IMR-90 (cell line): ENCODE measurements at regions not wholly inside any gene's neighbourhood (a gene's known extent, or its start where the extent isn't known, plus 50 kb on each side); places are given as distances from the start of the nearest gene placed in this dataset.

Experiments used
- ATAC-seq: fragments of 200-7000 bp; cut with Tn5 transposase; 2 replicates; pipeline ENCODE4 v1.9.1; 2020; ENCODE audit warnings: low read depth, mild to moderate bottlenecking, moderate library complexity
- BruUV-seq: library from RNA; stranded (reverse); fragments of 400-500 nt; replicated peaks from 2 replicates; lab custom pipeline; 2021; lab: Mats Ljungman, UMichigan
- CTCF ChIA-PET: fragments of 300-600 bp; formaldehyde crosslinking; extraction: SDS; loops from one replicate; lab custom pipeline; 2021; ENCODE audit warnings: antibody characterized with exemption; lab: Yijun Ruan, JAX
- POLR2A ChIA-PET: fragments of 300-600 bp; sonication (Branson Sonifier 250); formaldehyde crosslinking; loops from one replicate; lab custom pipeline; 2022; ENCODE audit warnings: antibody characterized with exemption; ENCODE audit not compliant: unreplicated experiment; lab: Charles Lee
- DNase-seq: peaks from one replicate; pipeline ENCODE4 v3.0.0; 2013
- H2AFZ ChIP-seq: replicated peaks from 2 replicates; pipeline ENCODE3; 2013; ENCODE audit warnings: low read length, mild to moderate bottlenecking; ENCODE audit not compliant: poor library complexity
- H2AK5ac ChIP-seq: 2 replicates; pipeline ENCODE4 v1.6.1; 2013; ENCODE audit warnings: low read depth, low read length, inconsistent platforms
- H2AK9ac ChIP-seq: replicated peaks from 2 replicates; pipeline ENCODE3; 2013; ENCODE audit warnings: mild to moderate bottlenecking, low read depth, low read length, moderate library complexity; ENCODE audit not compliant: poor library complexity
- H2BK120ac ChIP-seq: 2 replicates; pipeline ENCODE4 v1.6.1; 2013; ENCODE audit warnings: low read depth, low read length, inconsistent platforms
- H2BK15ac ChIP-seq: 3 replicates; pipeline ENCODE4 v1.6.1; 2013; ENCODE audit warnings: low read depth, low read length, inconsistent platforms
- H2BK20ac ChIP-seq: 2 replicates; pipeline ENCODE4 v1.6.1; 2013; ENCODE audit warnings: low read depth, mild to moderate bottlenecking, inconsistent platforms, low read length, moderate library complexity
- H2BK5ac ChIP-seq: 2 replicates; pipeline ENCODE4 v1.6.1; 2013; ENCODE audit warnings: mild to moderate bottlenecking, low read depth, low read length, inconsistent platforms; ENCODE audit not compliant: poor library complexity, severe bottlenecking
- H3K14ac ChIP-seq: replicated peaks from 2 replicates; pipeline ENCODE4 v1.6.1; 2013; ENCODE audit warnings: low read depth, low read length, inconsistent platforms
- H3K18ac ChIP-seq: 2 replicates; pipeline ENCODE4 v1.6.1; 2013; ENCODE audit warnings: low read depth, low read length, control low read depth
- H3K23ac ChIP-seq: 2 replicates; pipeline ENCODE4 v1.6.1; 2013; ENCODE audit warnings: low read depth, low read length, inconsistent platforms
- H3K27ac ChIP-seq: 2 replicates; pipeline ENCODE4 v1.5.1; 2013; ENCODE audit warnings: mild to moderate bottlenecking, control low read depth, low read length; ENCODE audit not compliant: insufficient read depth
- H3K27me3 ChIP-seq: 2 replicates; pipeline ENCODE4 v1.6.1; 2013; ENCODE audit warnings: low read length; ENCODE audit not compliant: control insufficient read depth, insufficient read depth
- H3K36me3 ChIP-seq: 2 replicates; pipeline ENCODE4 v1.6.1; 2013; ENCODE audit warnings: low read length, mixed read lengths; ENCODE audit not compliant: control insufficient read depth, insufficient read depth
- H3K4ac ChIP-seq: 2 replicates; pipeline ENCODE4 v1.6.1; 2013; ENCODE audit warnings: low read depth, low read length, inconsistent platforms
- H3K4me1 ChIP-seq: 2 replicates; pipeline ENCODE4 v1.6.1; 2013; ENCODE audit warnings: low read length, mixed read lengths; ENCODE audit not compliant: control insufficient read depth, insufficient read depth
- H3K4me2 ChIP-seq: 2 replicates; pipeline ENCODE4 v1.6.1; 2013; ENCODE audit warnings: low read depth, mild to moderate bottlenecking, control low read depth, low read length, moderate library complexity
- H3K4me3 ChIP-seq: 2 replicates; pipeline ENCODE4 v1.5.1; 2013; ENCODE audit warnings: low read depth, mild to moderate bottlenecking, control low read depth, low read length, moderate library complexity; ENCODE audit not compliant: insufficient read depth
- H3K56ac ChIP-seq: 2 replicates; pipeline ENCODE4 v1.6.1; 2013; ENCODE audit warnings: low read length, inconsistent platforms; ENCODE audit not compliant: insufficient read depth; ENCODE audit errors: extremely low read depth
- H3K79me1 ChIP-seq, 2 experiments: 2 replicates each; pipeline ENCODE4 v1.6.1; 2013; ENCODE audit warnings: low read length in 2 of 2, inconsistent platforms in 1 of 2, low read depth in 1 of 2
- H3K9ac ChIP-seq: 2 replicates; pipeline ENCODE4 v1.6.1; 2013; ENCODE audit warnings: low read depth, low read length, control low read depth
- H3K9me1 ChIP-seq: 2 replicates; pipeline ENCODE4 v1.6.1; 2013; ENCODE audit warnings: low read length, inconsistent platforms; ENCODE audit not compliant: insufficient read depth
- H3K9me3 ChIP-seq: 2 replicates; pipeline ENCODE4 v1.6.1; 2013; ENCODE audit warnings: low read length; ENCODE audit not compliant: control insufficient read depth, insufficient read depth
- H4K20me1 ChIP-seq: 2 replicates; pipeline ENCODE4 v1.6.1; 2013; ENCODE audit warnings: low read length, inconsistent platforms; ENCODE audit not compliant: insufficient read depth
- H4K5ac ChIP-seq: 2 replicates; pipeline ENCODE4 v1.6.1; 2013; ENCODE audit warnings: mild to moderate bottlenecking, low read depth, low read length, control low read depth
- H4K8ac ChIP-seq, 2 experiments: 2 replicates each; pipeline ENCODE4 v1.6.1; 2013; ENCODE audit warnings: low read depth in 2 of 2, low read length in 2 of 2, control low read depth in 1 of 2, inconsistent platforms in 1 of 2
- H4K91ac ChIP-seq: 2 replicates; pipeline ENCODE4 v1.6.1; 2013; ENCODE audit warnings: low read depth, low read length, inconsistent platforms; ENCODE audit not compliant: insufficient read depth
- BHLHE40 ChIP-seq: fragments of 150-350 bp; IDR thresholded peaks from 2 replicates; pipeline ENCODE4 v1.6.1; 2016; ENCODE audit warnings: mild to moderate bottlenecking, low read depth, low read length
- CHD1 ChIP-seq: IDR thresholded peaks from 2 replicates; pipeline ENCODE4 v1.6.1; 2012; ENCODE audit warnings: low read depth, low read length, improper control_type of control experiment
- ELK1 ChIP-seq: fragments of 150-350 bp; IDR thresholded peaks from 2 replicates; pipeline ENCODE4 v1.6.1; 2016; ENCODE audit warnings: low read depth, mild to moderate bottlenecking, low read length, moderate library complexity, borderline replicate concordance
- FOS ChIP-seq: fragments of 150-350 bp; IDR thresholded peaks from 2 replicates; pipeline ENCODE4 v1.6.1; 2016; ENCODE audit warnings: low read depth, low read length
- MAFK ChIP-seq: IDR thresholded peaks from 2 replicates; pipeline ENCODE4 v1.6.1; 2012; ENCODE audit warnings: low read depth, low read length, improper control_type of control experiment
- MAZ ChIP-seq: IDR thresholded peaks from 2 replicates; pipeline ENCODE4 v1.6.1; 2012; ENCODE audit warnings: low read depth, mild to moderate bottlenecking, low read length, improper control_type of control experiment, moderate library complexity, borderline replicate concordance
- MXI1 ChIP-seq: IDR thresholded peaks from 2 replicates; pipeline ENCODE4 v1.6.1; 2012; ENCODE audit warnings: low read depth, mild to moderate bottlenecking, low read length, moderate library complexity, borderline replicate concordance
- NFE2L2 ChIP-seq: fragments of 150-350 bp; IDR thresholded peaks from 2 replicates; pipeline ENCODE4 v1.6.1; 2016; ENCODE audit warnings: low read depth, mild to moderate bottlenecking, low read length
- POLR2A ChIP-seq: IDR thresholded peaks from 2 replicates; pipeline ENCODE4 v1.6.1; 2012; ENCODE audit warnings: mild to moderate bottlenecking, low read depth, low read length
- RAD21 ChIP-seq: IDR thresholded peaks from 2 replicates; pipeline ENCODE4 v1.6.1; 2012; ENCODE audit warnings: low read length, improper control_type of control experiment
- RCOR1 ChIP-seq: IDR thresholded peaks from 2 replicates; pipeline ENCODE4 v1.6.1; 2012; ENCODE audit warnings: mild to moderate bottlenecking, low read length, improper control_type of control experiment; ENCODE audit not compliant: insufficient replicate concordance
- RFX5 ChIP-seq: IDR thresholded peaks from 2 replicates; pipeline ENCODE4 v1.8.0; 2012; ENCODE audit warnings: low read depth, mild to moderate bottlenecking, low read length, moderate library complexity
- USF2 ChIP-seq: fragments of 150-350 bp; IDR thresholded peaks from 2 replicates; pipeline ENCODE4 v1.6.1; 2017; ENCODE audit warnings: mild to moderate bottlenecking, antibody characterized with exemption, low read length, low read depth
- WGBS, 2 experiments: methylation state at CpG; one replicate each; pipeline versions ENCODE4 v1.1.5 to v1.1.7; 2013; ENCODE audit warnings: missing lambda C conversion rate in 2 of 2; ENCODE audit not compliant: insufficient read length in 1 of 2; ENCODE audit errors: extremely low coverage in 2 of 2; 5-methylcytosine and 5-hydroxymethylcytosine counted together
- dilution Hi-C: fragments of 300-500 bp; cut with HindIII; formaldehyde crosslinking; loops from one replicate; pipeline ENCODE4 v1.14.3; 2018; ENCODE audit warnings: low sequenced_read_pairs; ENCODE audit not compliant: unreplicated experiment
- in situ Hi-C: fragments of 300-500 bp; cut with MboI; formaldehyde crosslinking; loops from 3 replicates; pipeline ENCODE4 v1.14.3; 2019; ENCODE audit warnings: low sequenced_read_pairs, inconsistent platforms, mixed read lengths
- intact Hi-C: fragments of 100-400 bp; cut with micrococcal nuclease; formaldehyde crosslinking; loops from 2 replicates; pipeline ENCODE4 v1.10.0; 2022

- Histone ChIP-seq H4K8ac (peak overlapping the region; percentile 6 to 79), H3K4me2 (peak overlapping the region; percentile 46), H4K20me1 (no peaks in the 10 kb centered on the region), H4K5ac (0 out of 2 replicates have a peak overlapping the region, but pooled peaks have one; percentile 0), H3K9me1 (no peaks in the 10 kb centered on the region), H3K23ac (peak overlapping the region; percentile 58; the same call in 1 of the 2 replicates), H2BK20ac (peak overlapping the region; percentile 65; the same call in 1 of the 2 replicates), H3K79me1 (0 out of 4 replicates have a peak, but pooled peaks cover 0 to under 1% of the 10 kb centered on the region in 2 experiments), H3K56ac (no peak overlapping the region), H3K36me3 (no peaks in the 10 kb centered on the region), H3K9ac (peak overlapping the region; percentile 45; the same call in 1 of the 2 replicates), H2BK15ac (peak overlapping the region; percentile 52; the same call in 2 of the 3 replicates), H2BK120ac (peak overlapping the region; percentile 87), H4K91ac (peak overlapping the region; percentile 10), H2AK5ac (peak overlapping the region; percentile 29; the same call in 1 of the 2 replicates), H3K14ac (peak overlapping the region; percentile 96), H3K27ac (peak overlapping the region; percentile 10; the same call in 1 of the 2 replicates), H2BK5ac (no peak overlapping the region), H3K18ac (no peak overlapping the region; the same call in 1 of the 2 replicates), H3K27me3 (no peaks in the 10 kb centered on the region), H2AFZ (peak overlapping the region; percentile 74), H3K4me1 (peaks cover 14% of the 10 kb centered on the region), H2AK9ac (no peak overlapping the region), H3K4ac (peak overlapping the region; percentile 71), H3K4me3 (no peak overlapping the region), H3K9me3 (no peaks in the 10 kb centered on the region)
- ATAC-seq (no peak), DNase-seq (peak; percentile 13)
- intact Hi-C loops = loop anchor here (5.0 kb wide), 1 partner anchor 38 kb away; no protein-coding TSS in a partner anchor
- BruUV-seq = no TSS peak
- dilution Hi-C loops = no loop called here
- ChIA-PET POLR2A (no interaction called here), CTCF (interaction anchor here (0.6 to 0.9 kb wide), 2 partner anchors 14 to 1560 kb away, joined by 3 to 4 read pairs; no protein-coding TSS in a partner anchor)
- WGBS, 2 experiments = 0% methylated on average over 2 of the region's 18 CpGs; no CpG with 5 or more reads in 1 of the 2 experiments
- in situ Hi-C loops = no loop called here
- no peak for TF ChIP-seq MXI1
- TF ChIP-seq USF2 = no peak
- no peak for TF ChIP-seq NFE2L2
- no peak for TF ChIP-seq ELK1
- no peak for TF ChIP-seq BHLHE40
- no peak for TF ChIP-seq RCOR1
- no peak for TF ChIP-seq RAD21
- no peak for TF ChIP-seq CHD1
- TF ChIP-seq RFX5 = no peak
- TF ChIP-seq POLR2A = no peak
- TF ChIP-seq FOS = no peak
- no peak for TF ChIP-seq MAFK
- no peak for TF ChIP-seq MAZ
These were observed 185.7 kb downstream of the BLID start for GRCh38 chr11:121930004-121930965.
